GM12892 (cell line): ENCODE measurements at regions not wholly inside any gene's neighbourhood (a gene's known extent, or its start where the extent isn't known, plus 50 kb on each side); places are given as distances from the start of the nearest gene placed in this dataset.

Experiments
- POLR2A ChIP-seq: IDR thresholded peaks from 2 replicates; pipeline ENCODE4 v1.6.1; 2011; ENCODE audit warnings: low read depth, low read length, control low read depth
- POLR2AphosphoS5 ChIP-seq: IDR thresholded peaks from 2 replicates; pipeline ENCODE4 v1.6.1; 2011; ENCODE audit warnings: low read depth, low read length, control low read depth

DNA sequence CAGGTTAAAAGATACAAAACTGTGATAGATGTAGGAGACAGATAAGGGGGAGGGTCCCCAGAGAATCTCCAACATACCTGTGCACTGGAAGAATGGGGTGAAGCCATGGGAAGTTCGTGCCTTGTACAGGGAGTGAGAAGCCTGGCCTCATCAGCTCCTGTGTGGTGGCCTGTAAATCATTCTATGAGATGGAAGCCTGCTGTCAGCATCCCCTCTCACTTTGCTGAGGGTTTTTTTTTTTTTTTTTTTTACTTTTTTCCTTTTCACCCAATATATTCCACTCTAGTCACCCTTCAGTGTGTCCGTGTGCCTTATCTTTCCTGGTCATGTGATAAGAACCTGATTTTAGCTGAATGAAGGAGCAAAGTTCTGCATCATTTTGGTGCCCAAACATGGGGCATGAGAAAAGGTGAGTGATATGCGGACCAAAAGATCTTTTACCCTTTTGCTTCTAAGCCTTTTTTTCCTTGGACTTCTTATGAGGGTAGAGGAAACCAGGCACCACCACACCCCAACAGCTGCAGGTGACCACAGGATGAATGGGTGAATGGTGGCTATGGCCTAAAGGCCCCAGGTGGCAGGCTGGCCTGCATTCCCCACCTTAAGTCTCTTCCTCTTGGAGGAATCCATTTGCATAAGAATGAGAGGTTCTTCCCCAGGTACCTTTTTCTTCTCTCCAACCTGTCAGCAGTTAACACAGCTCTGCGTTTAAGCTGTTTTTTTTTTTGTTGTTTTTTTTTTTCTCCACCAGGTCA, 1345.0 kb downstream of the NSUN3 start:
- no peak for TF ChIP-seq POLR2A
- no peak for TF ChIP-seq POLR2AphosphoS5
